HK-2 (cell line): ENCODE measurements at regions not wholly inside any gene's neighbourhood (a gene's known extent, or its start where the extent isn't known, plus 50 kb on each side); places are given as distances from the start of the nearest gene placed in this dataset.
"Not testable (repeated sequence)": the region's sequence is repeated elsewhere in the genome, so short reads cannot be mapped to it uniquely, and the experiment has no call there.

Experiments
- DNase-seq: peaks from one replicate; pipeline ENCODE4 v3.0.0-alpha.2; 2018; ENCODE audit not compliant: unreplicated experiment

- DNase-seq, result no peak
These were observed 50.7 kb upstream of the TNFSF4 start for GRCh38 chr1:173257805-173258204.

GRCh38 chr1:173258479-173259264, 51.5 kb upstream of the TNFSF4 start:
- no peak for DNase-seq

GRCh38 chr1:173260329-173260728, 53.2 kb upstream of the TNFSF4 start:
- not testable (repeated sequence) for DNase-seq

- DNase-seq, result no peak
These were observed 59.7 kb upstream of the TNFSF4 start for GRCh38 chr1:173266841-173267240.

DNA sequence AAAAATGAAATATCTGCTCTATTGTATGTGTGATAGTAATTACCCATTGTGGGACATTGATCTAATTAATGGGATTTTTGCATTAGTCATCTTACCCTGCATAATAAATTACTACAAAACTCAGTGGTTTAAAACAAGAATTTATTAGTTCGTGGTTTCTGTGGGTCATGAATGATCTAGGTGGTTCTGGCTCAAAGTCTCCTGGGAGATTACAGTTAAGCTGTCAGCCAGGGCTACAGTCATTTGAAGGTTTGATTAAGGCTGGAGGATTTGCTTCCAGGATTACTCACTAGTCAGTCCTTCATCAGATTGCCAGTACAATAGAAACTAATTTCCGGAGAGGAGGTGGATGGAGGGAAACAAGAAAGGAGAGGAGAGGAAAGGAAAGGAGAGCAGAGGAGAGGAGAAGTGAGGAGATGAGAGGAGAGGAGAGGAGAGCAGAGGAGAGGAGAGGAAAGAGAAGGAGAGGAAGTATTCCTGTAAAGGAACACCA, 60.4 kb upstream of the TNFSF4 start:
- DNase-seq, result no peak

GRCh38 chr1:173268261-173268660, 61.1 kb upstream of the TNFSF4 start:
- DNase-seq, result no peak

DNA sequence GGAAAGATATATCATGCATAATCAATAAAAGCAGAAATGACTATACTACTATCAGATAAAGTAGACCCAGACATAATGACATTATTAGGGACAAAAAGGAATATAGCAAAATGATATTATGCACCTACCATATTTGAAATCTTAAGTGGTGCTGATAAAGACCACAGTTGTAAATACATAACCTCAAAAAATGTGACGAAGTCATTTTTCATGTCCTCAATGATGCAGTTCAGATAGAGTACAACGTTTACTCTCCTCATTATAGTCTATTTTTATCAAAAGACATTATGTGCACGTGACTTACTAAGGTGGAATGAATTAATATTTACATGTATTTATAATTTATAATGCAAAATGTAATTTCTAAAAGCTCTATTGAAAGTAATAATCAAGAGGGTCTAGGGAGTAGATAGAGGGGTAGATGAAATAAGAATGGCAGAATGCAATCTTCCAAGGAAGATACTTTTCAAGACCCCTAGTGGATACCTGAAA, 61.7 kb upstream of the TNFSF4 start:
- no peak for DNase-seq

DNA sequence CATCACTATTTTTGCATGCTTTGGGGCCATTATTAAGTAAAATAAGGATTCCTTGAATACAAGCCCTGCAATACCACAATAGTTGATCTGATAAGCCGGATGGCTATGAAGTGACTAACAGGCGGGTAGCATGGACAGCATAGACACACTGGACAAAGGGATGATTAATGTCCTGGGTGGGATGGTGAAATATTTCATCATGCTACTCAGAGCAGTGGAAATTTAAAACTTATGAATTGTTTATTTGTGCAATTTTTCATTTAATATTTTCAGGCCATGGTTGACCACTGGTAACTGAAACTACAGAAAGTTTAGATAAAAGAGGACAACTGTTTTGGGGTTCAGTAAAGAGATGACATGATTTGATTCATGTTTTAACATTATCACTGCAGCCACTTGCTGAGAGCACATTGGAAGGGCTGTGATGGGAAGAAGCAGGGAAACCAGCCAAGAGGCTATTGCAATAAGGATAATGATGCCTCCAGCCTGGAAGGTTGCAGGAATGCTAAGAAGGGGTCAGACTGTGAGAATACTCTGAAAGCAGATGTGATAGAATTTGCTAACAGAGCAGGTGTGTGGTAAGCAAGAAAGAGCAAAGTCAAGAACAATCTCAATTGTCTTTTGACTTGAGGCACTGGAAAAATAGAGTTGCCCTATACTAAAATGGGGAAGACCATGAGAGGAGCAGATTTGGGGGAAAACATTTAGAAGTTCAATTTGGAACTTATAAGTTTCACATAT, 62.5 kb upstream of the TNFSF4 start:
- DNase-seq, result no peak

DNA sequence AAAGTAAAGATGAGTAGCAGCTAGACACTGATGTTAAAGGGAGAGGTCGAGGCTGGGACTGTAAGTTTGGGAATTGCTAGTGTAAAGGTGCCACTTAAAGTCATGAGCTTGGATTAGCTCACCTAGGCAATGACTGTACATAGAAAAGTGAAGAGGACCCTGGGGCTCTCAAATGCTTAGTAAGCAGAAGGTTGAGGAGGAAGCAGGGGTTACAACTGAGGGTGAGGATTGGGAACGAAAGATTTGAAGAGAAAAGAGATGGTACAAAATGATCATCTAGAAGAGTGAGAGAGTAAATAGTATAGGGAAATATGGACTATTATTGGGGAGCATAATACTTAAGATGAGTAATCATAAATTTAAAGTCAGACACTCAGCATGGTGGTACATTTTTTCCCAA, 63.1 kb upstream of the TNFSF4 start:
- DNase-seq, result no peak

- not testable (repeated sequence) for DNase-seq
These were observed 63.9 kb upstream of the TNFSF4 start for GRCh38 chr1:173271021-173271420.

DNA sequence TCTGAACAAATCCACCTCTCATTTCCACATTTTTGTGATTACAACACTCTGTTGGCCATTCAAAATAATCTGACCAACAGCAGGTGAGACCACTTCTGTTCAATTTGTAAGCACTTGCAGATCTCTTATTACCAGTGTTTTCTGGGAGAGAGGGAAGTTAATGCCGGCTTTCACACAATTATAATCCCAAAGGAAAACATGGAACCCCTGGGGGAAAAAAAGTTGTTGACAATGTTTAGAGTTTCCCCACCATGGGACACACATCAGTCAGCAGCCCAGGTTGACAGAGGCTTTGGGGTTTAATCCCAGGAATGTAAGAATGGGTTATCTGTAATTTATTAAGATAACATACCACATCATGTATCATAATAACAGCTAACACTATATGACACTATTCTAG, 68.4 kb upstream of the TNFSF4 start:
- DNase-seq, result no peak

- no peak for DNase-seq
These were observed 70.0 kb upstream of the TNFSF4 start for GRCh38 chr1:173276922-173277800.

DNA sequence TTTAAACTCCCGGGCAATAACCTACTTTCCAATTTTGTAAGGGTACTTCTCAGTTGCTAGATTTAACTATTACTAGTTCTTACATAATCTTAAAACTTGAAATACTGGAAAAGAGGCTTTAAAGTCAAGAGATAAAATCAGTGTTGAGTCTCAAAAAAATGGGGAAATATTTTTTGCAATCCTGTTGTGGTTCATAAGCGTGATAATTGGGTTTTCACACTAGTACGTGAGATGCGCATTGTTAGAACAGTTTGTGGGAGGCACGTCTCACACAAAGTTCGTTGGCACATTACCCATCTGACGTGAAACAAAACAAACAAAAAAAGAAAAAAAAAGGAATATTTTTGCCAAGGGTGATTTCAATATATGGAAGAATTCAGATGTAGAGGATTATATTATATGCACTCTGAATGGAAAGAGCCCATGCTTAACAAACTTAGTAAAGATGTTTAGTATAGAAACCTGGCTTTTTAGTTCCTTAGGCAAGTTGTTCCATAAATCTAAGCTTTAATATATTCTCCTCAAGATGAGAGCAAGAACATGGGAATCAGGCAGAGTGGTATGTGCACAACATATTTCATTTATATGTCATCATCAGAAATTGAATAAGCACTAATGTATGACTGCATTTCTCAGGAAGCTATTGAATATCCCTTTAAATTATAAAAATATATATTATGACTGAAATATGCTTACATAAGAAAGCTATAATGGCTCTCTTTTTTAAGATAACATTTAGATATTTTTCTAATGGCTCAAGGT, 73.9 kb upstream of the TNFSF4 start:
- DNase-seq, result no peak

DNA sequence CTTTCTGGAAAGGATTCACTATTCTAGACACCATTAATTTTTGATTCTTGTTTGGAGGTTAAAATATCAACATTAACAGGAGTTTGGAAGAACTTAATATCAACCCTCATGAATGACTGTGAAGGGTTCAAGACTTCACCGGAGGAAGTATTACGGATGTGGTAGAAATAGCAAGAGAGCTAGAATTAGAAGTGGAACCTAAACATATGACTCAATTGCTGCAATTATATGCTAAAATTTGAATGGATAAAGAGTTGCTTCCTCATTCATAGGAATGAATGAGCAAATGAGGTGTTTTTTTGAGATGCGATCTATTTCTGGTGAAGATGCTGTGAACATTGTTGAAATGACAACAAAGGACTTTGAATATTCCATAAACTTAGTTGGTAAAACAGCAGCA, 77.9 kb upstream of the TNFSF4 start:
- no peak for DNase-seq

DNA sequence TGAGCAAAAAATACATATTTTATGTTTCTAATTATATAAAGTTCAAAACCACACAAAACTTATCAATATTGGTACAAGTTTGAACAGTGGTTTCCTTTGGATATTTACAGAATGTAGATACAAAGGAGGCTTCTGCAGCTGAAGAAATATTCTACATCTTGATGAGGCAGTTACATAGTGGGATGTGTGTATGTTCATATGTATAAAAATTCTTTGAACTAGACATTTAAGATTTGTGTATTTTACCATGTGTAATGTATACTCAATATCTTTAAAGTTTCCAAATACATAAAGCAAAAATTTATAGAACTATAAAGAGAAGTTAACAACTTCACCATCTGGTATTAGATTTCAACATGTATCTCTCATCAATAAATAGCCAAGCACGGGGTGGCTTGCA, 80.7 kb upstream of the TNFSF4 start:
- no peak for DNase-seq

- no peak for DNase-seq
These were observed 86.6 kb upstream of the TNFSF4 start for GRCh38 chr1:173293756-173294155.

DNA sequence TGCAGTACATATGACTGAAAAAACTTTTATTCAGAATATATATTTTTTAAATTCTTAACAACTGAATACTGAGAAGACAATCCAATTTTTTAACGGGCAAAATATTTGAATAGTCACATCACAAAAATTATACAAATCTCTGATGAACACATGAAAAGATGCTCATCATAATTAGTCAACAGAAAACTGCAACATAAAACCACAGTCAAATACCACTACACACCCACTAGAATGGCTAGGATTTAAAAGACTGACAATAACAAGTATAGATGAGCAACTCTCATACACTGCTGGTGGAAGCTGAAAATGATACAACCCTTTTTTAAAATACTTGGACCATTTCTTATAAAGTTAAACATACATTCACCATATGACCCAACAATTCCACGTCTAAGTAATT, 87.7 kb upstream of the TNFSF4 start:
- DNase-seq, result no peak

DNA sequence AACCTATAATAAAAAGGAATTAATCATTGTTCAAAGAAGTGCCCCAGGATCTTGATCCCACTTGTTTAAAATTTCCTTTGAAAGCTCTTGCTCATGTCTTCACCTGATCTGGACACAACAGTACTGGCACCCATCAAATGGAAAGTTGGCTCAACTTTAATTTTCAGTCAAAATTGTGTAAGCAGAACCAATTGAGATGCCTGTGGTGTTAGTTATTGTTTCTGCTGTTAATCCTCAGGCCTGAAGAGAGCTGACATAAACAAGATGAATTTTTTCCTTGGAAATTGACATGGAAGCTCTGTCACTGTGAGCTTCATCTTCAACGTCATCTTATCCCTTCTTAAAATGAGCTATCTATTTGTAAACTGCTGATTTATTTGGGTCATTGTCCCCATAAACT, 88.3 kb upstream of the TNFSF4 start:
- no peak for DNase-seq

DNA sequence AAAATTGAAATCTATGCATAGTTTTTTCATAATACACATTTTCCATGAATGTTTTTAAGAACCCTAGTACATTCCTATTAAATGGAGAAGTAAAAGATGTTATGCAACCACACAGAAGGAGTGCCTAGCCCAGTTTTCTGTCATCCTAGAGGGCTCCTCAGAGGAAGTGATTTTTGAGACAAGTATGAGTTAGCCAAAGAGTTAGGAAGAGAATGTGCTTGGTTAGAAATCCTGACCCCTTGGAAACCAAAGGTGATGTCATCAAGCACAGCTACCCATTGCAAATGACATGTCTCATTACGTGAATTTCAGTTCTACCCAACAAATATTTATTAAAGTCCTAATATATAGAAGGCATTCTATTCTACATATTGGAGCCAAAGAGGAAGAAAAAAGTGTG, 88.9 kb upstream of the TNFSF4 start:
- DNase-seq, result no peak

DNA sequence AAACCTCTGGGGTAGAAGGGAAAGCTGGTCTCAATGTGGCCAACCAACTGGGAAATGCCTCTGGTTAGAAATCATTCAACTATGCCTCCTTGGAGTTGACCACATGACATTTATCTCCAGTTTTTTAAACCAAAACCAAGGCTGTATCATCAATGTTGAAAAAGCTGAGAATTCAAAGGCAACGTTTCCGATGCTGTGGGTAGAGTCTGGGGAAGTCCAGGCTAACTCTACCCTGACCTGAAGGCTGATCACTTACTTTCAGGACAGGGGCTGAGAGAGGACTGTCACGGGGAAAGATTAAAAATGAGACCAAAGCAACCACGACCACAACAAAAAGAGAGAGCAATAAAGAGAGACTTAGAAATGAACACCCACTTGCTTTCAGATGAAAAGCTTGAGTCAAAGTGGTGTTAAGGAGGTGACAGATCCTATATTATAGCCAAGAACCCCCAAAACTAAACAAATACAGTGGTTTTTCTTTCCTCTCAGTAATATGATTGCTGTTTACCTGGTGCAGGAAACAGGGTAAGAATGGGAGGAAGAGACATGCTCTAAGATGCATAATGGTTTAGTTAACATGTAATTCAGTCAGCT, 90.8 kb upstream of the TNFSF4 start:
- DNase-seq, result no peak
